GM18951 (cell line): ENCODE measurements at regions not wholly inside any gene's neighbourhood (a gene's known extent, or its start where the extent isn't known, plus 50 kb on each side); places are given as distances from the start of the nearest gene placed in this dataset.

ENCODE experiments used
- POLR2A ChIP-seq: IDR thresholded peaks from 4 replicates; pipeline ENCODE4 v1.6.1; 2011; ENCODE audit warnings: mild to moderate bottlenecking; ENCODE audit not compliant: insufficient read length, insufficient read depth; ENCODE audit errors: extremely low read depth
- in situ Hi-C: fragments of 300-500 bp; cut with MboI; formaldehyde crosslinking; loops from one replicate; pipeline ENCODE4 v1.12.0; 2022; ENCODE audit warnings: low sequenced_read_pairs, mixed read lengths, inconsistent platforms; ENCODE audit not compliant: unreplicated experiment

GRCh38 chr3:194738254-194739093 lies 52.8 kb downstream of the FAM43A start:
- no peak for TF ChIP-seq POLR2A
- in situ Hi-C loops: no loop called here

GRCh38 chr3:194739498-194740284 lies 54.0 kb downstream of the FAM43A start:
- in situ Hi-C loops: no loop called here
- TF ChIP-seq POLR2A: no peak

- TF ChIP-seq POLR2A: no peak
- in situ Hi-C loops: no loop called here
Measured at GRCh38 chr3:194740859-194741491, 55.3 kb downstream of the FAM43A start.

- in situ Hi-C loops: no loop called here
Measured at GRCh38 chr3:194741916-194742315, 56.2 kb downstream of the FAM43A start.

GRCh38 chr3:194744826-194745225 lies 59.1 kb downstream of the FAM43A start:
- in situ Hi-C loops: no loop called here
- no peak for TF ChIP-seq POLR2A

More at GRCh38 chr3:194741916-194742315, 56.2 kb downstream of the FAM43A start:
- no peak for TF ChIP-seq POLR2A

GRCh38 chr3:194745422-194746184 lies 59.9 kb downstream of the FAM43A start:
- no peak for TF ChIP-seq POLR2A
- in situ Hi-C loops: no loop called here

- in situ Hi-C loops: no loop called here
Measured at GRCh38 chr3:194748225-194748624, 62.5 kb downstream of the FAM43A start.

GRCh38 chr3:194749631-194750490 lies 64.2 kb downstream of the FAM43A start:
- no peak for TF ChIP-seq POLR2A
- in situ Hi-C loops: no loop called here

More at GRCh38 chr3:194748225-194748624, 62.5 kb downstream of the FAM43A start:
- no peak for TF ChIP-seq POLR2A

- no peak for TF ChIP-seq POLR2A
- in situ Hi-C loops: no loop called here
Measured at GRCh38 chr3:194750491-194750828, 64.8 kb downstream of the FAM43A start.

- in situ Hi-C loops: no loop called here
- TF ChIP-seq POLR2A: no peak
Measured at GRCh38 chr3:194755671-194756459, 70.2 kb downstream of the FAM43A start.

- TF ChIP-seq POLR2A: no peak
- in situ Hi-C loops: no loop called here
Measured at GRCh38 chr3:194756460-194756779, 70.7 kb downstream of the FAM43A start.

- TF ChIP-seq POLR2A: no peak
- in situ Hi-C loops: no loop called here
Measured at GRCh38 chr3:194756791-194757325, 71.2 kb downstream of the FAM43A start.
